Right lobe of liver (tissue), 4 donors: ENCODE measurements at regions not wholly inside any gene's neighbourhood (a gene's known extent, or its start where the extent isn't known, plus 50 kb on each side); places are given as distances from the start of the nearest gene placed in this dataset.

Experiments used
- POLR2A ChIP-seq: fragments of 450-650 bp; IDR thresholded peaks from one replicate; pipeline ENCODE4 v1.6.1; 2017; ENCODE audit warnings: antibody characterized with exemption, mild to moderate bottlenecking
- TF ChIP-seq, protein P1 (sequence below), 4 donors: fragments of 200-600 bp in 3 of 4; fragments of 450-650 bp in 1 of 4; IDR thresholded peaks; one replicate each; pipeline versions ENCODE4 v1.5.1 to v1.8.0; 2016 to 2022; ENCODE audit warnings: antibody characterized with exemption in 4 of 4, mild to moderate bottlenecking in 2 of 4
- donor health status: DM: no; HTN: no; CAD: no.
- donor health status: DM: no; HTN: no; CAD: no.
- donor health status: DM: no; HTN: yes; CAD: no.

DNA sequence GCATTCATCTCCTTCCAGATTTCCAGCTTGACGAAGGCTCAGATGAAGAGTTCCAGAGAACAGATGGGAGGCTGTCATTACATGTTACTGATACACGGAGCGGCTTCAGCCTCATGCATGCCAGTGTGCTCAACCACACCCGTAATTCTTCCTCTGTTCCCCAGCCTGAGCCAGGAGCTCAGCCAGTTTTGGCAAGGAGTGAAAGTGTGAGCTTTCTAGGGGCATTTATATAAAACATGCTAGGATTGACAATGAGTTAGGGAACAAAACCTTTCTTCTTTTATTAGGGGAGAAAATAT is 290.4 kb upstream of the PLXNA2 start:
- TF ChIP-seq POLR2A = no peak
- TF ChIP-seq, protein P1, sequence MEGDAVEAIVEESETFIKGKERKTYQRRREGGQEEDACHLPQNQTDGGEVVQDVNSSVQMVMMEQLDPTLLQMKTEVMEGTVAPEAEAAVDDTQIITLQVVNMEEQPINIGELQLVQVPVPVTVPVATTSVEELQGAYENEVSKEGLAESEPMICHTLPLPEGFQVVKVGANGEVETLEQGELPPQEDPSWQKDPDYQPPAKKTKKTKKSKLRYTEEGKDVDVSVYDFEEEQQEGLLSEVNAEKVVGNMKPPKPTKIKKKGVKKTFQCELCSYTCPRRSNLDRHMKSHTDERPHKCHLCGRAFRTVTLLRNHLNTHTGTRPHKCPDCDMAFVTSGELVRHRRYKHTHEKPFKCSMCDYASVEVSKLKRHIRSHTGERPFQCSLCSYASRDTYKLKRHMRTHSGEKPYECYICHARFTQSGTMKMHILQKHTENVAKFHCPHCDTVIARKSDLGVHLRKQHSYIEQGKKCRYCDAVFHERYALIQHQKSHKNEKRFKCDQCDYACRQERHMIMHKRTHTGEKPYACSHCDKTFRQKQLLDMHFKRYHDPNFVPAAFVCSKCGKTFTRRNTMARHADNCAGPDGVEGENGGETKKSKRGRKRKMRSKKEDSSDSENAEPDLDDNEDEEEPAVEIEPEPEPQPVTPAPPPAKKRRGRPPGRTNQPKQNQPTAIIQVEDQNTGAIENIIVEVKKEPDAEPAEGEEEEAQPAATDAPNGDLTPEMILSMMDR (IDR thresholded peaks at IDR 0.05) = no peak
